Ascending aorta (tissue), 2 donors: ENCODE measurements at regions not wholly inside any gene's neighbourhood (a gene's known extent, or its start where the extent isn't known, plus 50 kb on each side); places are given as distances from the start of the nearest gene placed in this dataset.

ENCODE experiments used
- DNase-seq, 2 donors: peaks; one replicate each; pipeline ENCODE4 v3.0.0-alpha.2; 2019; ENCODE audit warnings: low spot score in 2 of 2
- H3K27ac ChIP-seq, 2 donors: fragments of 200-600 bp; sonication (generic); one replicate each; pipeline ENCODE4 v1.5.1; 2016 to 2017; ENCODE audit warnings: mild to moderate bottlenecking in 1 of 2
- H3K27me3 ChIP-seq: fragments of 200-600 bp; sonication (generic); one replicate; pipeline ENCODE4 v1.5.1; 2017
- H3K36me3 ChIP-seq, 2 donors: fragments of 200-600 bp; sonication (generic); one replicate each; pipeline ENCODE4 v1.5.1; 2016
- H3K4me1 ChIP-seq, 2 donors: fragments of 200-600 bp; sonication (generic); one replicate each; pipeline ENCODE4 v1.5.1; 2016 to 2017; ENCODE audit warnings: mild to moderate bottlenecking in 1 of 2
- H3K4me3 ChIP-seq, 2 donors: fragments of 200-600 bp; sonication (generic); one replicate each; pipeline ENCODE4 v1.5.1; 2016 to 2017; ENCODE audit warnings: mild to moderate bottlenecking in 1 of 2
- H3K9me3 ChIP-seq, 2 donors: fragments of 200-600 bp; sonication (generic); one replicate each; pipeline ENCODE4 v1.5.1; 2016
- CTCF ChIP-seq, 3 experiments: fragments of 200-600 bp in 2 of 3; fragments of 450-650 bp in 1 of 3; sonication (generic) in 2 of 3; IDR thresholded peaks; one replicate each; pipeline ENCODE4 v1.5.1; 2016 to 2019; ENCODE audit warnings: antibody characterized with exemption in 3 of 3, mild to moderate bottlenecking in 1 of 3, moderate library complexity in 1 of 3
- intact Hi-C: fragments of 100-400 bp; cut with DNase I; formaldehyde crosslinking; loops from one replicate; pipeline ENCODE4 v1.15.1; 2023

- intact Hi-C loops, result no loop called here
- Histone ChIP-seq H3K4me3 (no peak overlapping the region), H3K4me1 (no peaks in the 10 kb centered on the region), H3K27ac (no peak overlapping the region), H3K36me3 (no peaks in the 10 kb centered on the region), H3K27me3 (no peaks in the 10 kb centered on the region), H3K9me3 (peaks cover 0 to 4% of the 10 kb centered on the region in 2 donors)
- no peak for TF ChIP-seq CTCF (IDR thresholded peaks at IDR 0.05)
- DNase-seq, result no peak
Observed at GRCh38 chr2:236980961-236981360, 104.7 kb upstream of the COPS8 start.

- intact Hi-C loops, result no loop called here
- no peak for DNase-seq
Observed at GRCh38 chr2:236981701-236982485, 103.8 kb upstream of the COPS8 start.

GRCh38 chr2:236982693-236983455, 102.8 kb upstream of the COPS8 start:
- Histone ChIP-seq H3K4me1 (no peaks in the 10 kb centered on the region), H3K27me3 (no peaks in the 10 kb centered on the region), H3K27ac (no peak overlapping the region), H3K9me3 (peaks cover 0 to 4% of the 10 kb centered on the region in 2 donors), H3K4me3 (no peak overlapping the region), H3K36me3 (no peaks in the 10 kb centered on the region)
- no peak for TF ChIP-seq CTCF (IDR thresholded peaks at IDR 0.05)
- no peak for DNase-seq
- intact Hi-C loops, result no loop called here

More at GRCh38 chr2:236981701-236982485, 103.8 kb upstream of the COPS8 start:
- H3K27ac ChIP-seq, result no peak overlapping the region
- no peak for TF ChIP-seq CTCF (IDR thresholded peaks at IDR 0.05)
- no peaks in the 10 kb centered on the region for H3K4me1 ChIP-seq
- H3K36me3 ChIP-seq, result no peaks in the 10 kb centered on the region
- H3K27me3 ChIP-seq, result no peaks in the 10 kb centered on the region
- H3K4me3 ChIP-seq, result no peak overlapping the region
- peaks cover 0 to 4% of the 10 kb centered on the region in 2 donors for H3K9me3 ChIP-seq

- Histone ChIP-seq H3K27me3 (no peaks in the 10 kb centered on the region), H3K4me1 (no peaks in the 10 kb centered on the region), H3K36me3 (no peaks in the 10 kb centered on the region), H3K9me3 (peaks cover 0 to 4% of the 10 kb centered on the region in 2 donors), H3K4me3 (no peak overlapping the region), H3K27ac (no peak overlapping the region)
- intact Hi-C loops, result no loop called here
- TF ChIP-seq CTCF (IDR thresholded peaks at IDR 0.05), result no peak
- no peak for DNase-seq
Observed at GRCh38 chr2:236984046-236984445, 101.6 kb upstream of the COPS8 start.

- Histone ChIP-seq H3K27me3 (no peaks in the 10 kb centered on the region), H3K4me3 (no peak overlapping the region), H3K4me1 (no peaks in the 10 kb centered on the region), H3K36me3 (no peaks in the 10 kb centered on the region), H3K9me3 (peaks cover 0 to 4% of the 10 kb centered on the region in 2 donors), H3K27ac (no peak overlapping the region)
- TF ChIP-seq CTCF (IDR thresholded peaks at IDR 0.05), result no peak
- intact Hi-C loops, result no loop called here
- DNase-seq, result no peak
Observed at GRCh38 chr2:236985761-236986339, 99.8 kb upstream of the COPS8 start.
